Nephron (organoid): ENCODE measurements at regions not wholly inside any gene's neighbourhood (a gene's known extent, or its start where the extent isn't known, plus 50 kb on each side); places are given as distances from the start of the nearest gene placed in this dataset.

Experiments
- H3K27ac Mint-ChIP-seq, 3 experiments: 2 replicates each; pipeline ENCODE4 v1.8.0; 2020; ENCODE audit warnings: mixed read lengths in 3 of 3, mild to moderate bottlenecking in 2 of 3, moderate library complexity in 1 of 3
- H3K27me3 Mint-ChIP-seq: 2 replicates; pipeline ENCODE4 v1.8.0; 2021; ENCODE audit warnings: low read depth, mild to moderate bottlenecking, moderate library complexity, mixed read lengths
- H3K36me3 Mint-ChIP-seq: 2 replicates; pipeline ENCODE4 v1.8.0; 2020; ENCODE audit warnings: low read depth, mixed read lengths
- H3K4me1 Mint-ChIP-seq: 2 replicates; pipeline ENCODE4 v1.8.0; 2020; ENCODE audit warnings: mixed read lengths
- H3K4me3 Mint-ChIP-seq, 3 experiments: 2 replicates each; pipeline ENCODE4 v1.8.0; 2020; ENCODE audit warnings: mild to moderate bottlenecking in 3 of 3, mixed read lengths in 3 of 3, moderate library complexity in 2 of 3
- H3K9me3 Mint-ChIP-seq: 2 replicates; pipeline ENCODE4 v1.8.0; 2020; ENCODE audit warnings: mixed read lengths
- CTCF ChIP-seq, 3 experiments: fragments of 200-600 bp; sonication (generic); IDR thresholded peaks; one replicate each; pipeline ENCODE4 v1.5.0; 2021; ENCODE audit warnings: antibody characterized with exemption in 3 of 3; ENCODE audit not compliant: unreplicated experiment in 3 of 3

- peaks cover 9% of the 10 kb centered on the region for H3K4me1 Mint-ChIP-seq
- TF ChIP-seq CTCF (IDR thresholded peaks at IDR 0.05; ENCODE audit: unreplicated experiment in 3 of 3), result no peak
- no peak overlapping the region for H3K27ac Mint-ChIP-seq
- H3K4me3 Mint-ChIP-seq, result no peak overlapping the region
- no peaks in the 10 kb centered on the region for H3K36me3 Mint-ChIP-seq
- peaks cover 6% of the 10 kb centered on the region for H3K27me3 Mint-ChIP-seq
- peaks cover 2% of the 10 kb centered on the region for H3K9me3 Mint-ChIP-seq
Measured at GRCh38 chr9:108019821-108020220, 530.3 kb upstream of the KLF4 start.

- peaks cover 2% of the 10 kb centered on the region for H3K9me3 Mint-ChIP-seq
- H3K27me3 Mint-ChIP-seq, result peaks cover 6% of the 10 kb centered on the region
- no peak for TF ChIP-seq CTCF (IDR thresholded peaks at IDR 0.05; ENCODE audit: unreplicated experiment in 3 of 3)
- no peak overlapping the region for H3K27ac Mint-ChIP-seq
- H3K36me3 Mint-ChIP-seq, result no peaks in the 10 kb centered on the region
- H3K4me3 Mint-ChIP-seq, result no peak overlapping the region
- H3K4me1 Mint-ChIP-seq, result peaks cover 25% of the 10 kb centered on the region
Measured at GRCh38 chr9:108017671-108018070, 528.1 kb upstream of the KLF4 start.

- peaks cover 2% of the 10 kb centered on the region for H3K9me3 Mint-ChIP-seq
- H3K4me3 Mint-ChIP-seq, result no peak overlapping the region
- H3K27ac Mint-ChIP-seq, result no peak overlapping the region
- TF ChIP-seq CTCF (IDR thresholded peaks at IDR 0.05; ENCODE audit: unreplicated experiment in 3 of 3), result no peak
- no peaks in the 10 kb centered on the region for H3K36me3 Mint-ChIP-seq
- peaks cover 29% of the 10 kb centered on the region for H3K4me1 Mint-ChIP-seq
- peaks cover 6% of the 10 kb centered on the region for H3K27me3 Mint-ChIP-seq
Measured at GRCh38 chr9:108016446-108016845, 526.9 kb upstream of the KLF4 start.

- Mint-ChIP-seq H3K36me3 (no peaks in the 10 kb centered on the region), H3K4me3 (no peak overlapping the region), H3K27me3 (peaks cover 6% of the 10 kb centered on the region), H3K9me3 (no peaks in the 10 kb centered on the region), H3K4me1 (peaks cover 29% of the 10 kb centered on the region), H3K27ac (peak overlapping the region in 1 of 3 experiments; percentile 17)
- no peak for TF ChIP-seq CTCF (IDR thresholded peaks at IDR 0.05; ENCODE audit: unreplicated experiment in 3 of 3)
Measured at GRCh38 chr9:108015690-108016089, 526.1 kb upstream of the KLF4 start.

- H3K9me3 Mint-ChIP-seq, result no peaks in the 10 kb centered on the region
- H3K27me3 Mint-ChIP-seq, result peaks cover 6% of the 10 kb centered on the region
- peaks cover 29% of the 10 kb centered on the region for H3K4me1 Mint-ChIP-seq
- H3K36me3 Mint-ChIP-seq, result no peaks in the 10 kb centered on the region
- peak overlapping the region in 2 of 3 experiments; percentile 26 to 53 for H3K27ac Mint-ChIP-seq
- TF ChIP-seq CTCF (IDR thresholded peaks at IDR 0.05; ENCODE audit: unreplicated experiment in 3 of 3), result no peak
- no peak overlapping the region for H3K4me3 Mint-ChIP-seq
Measured at GRCh38 chr9:108014353-108014752, 524.8 kb upstream of the KLF4 start.

GRCh38 chr9:108012886-108013665, 523.5 kb upstream of the KLF4 start:
- no peak overlapping the region for H3K4me3 Mint-ChIP-seq

More at GRCh38 chr9:108012886-108013665, 523.5 kb upstream of the KLF4 start:
- Mint-ChIP-seq H3K4me1 (peaks cover 31% of the 10 kb centered on the region), H3K9me3 (no peaks in the 10 kb centered on the region), H3K27me3 (peaks cover 9% of the 10 kb centered on the region), H3K27ac (peak overlapping the region in 1 of 3 experiments; percentile 53), H3K36me3 (no peaks in the 10 kb centered on the region)
- TF ChIP-seq CTCF (IDR thresholded peaks at IDR 0.05; ENCODE audit: unreplicated experiment in 3 of 3), result no peak
